CD4-positive, alpha-beta T cell (primary cell): ENCODE measurements at regions not wholly inside any gene's neighbourhood (a gene's known extent, or its start where the extent isn't known, plus 50 kb on each side); places are given as distances from the start of the nearest gene placed in this dataset.

Experiments
- ATAC-seq: fragments of 200-7000 bp; cut with Tn5 transposase; one replicate; pipeline ENCODE4 v1.10.0; 2022; ENCODE audit warnings: mild to moderate bottlenecking; ENCODE audit not compliant: poor library complexity
- CTCF ChIA-PET: fragments of 350-600 bp; sonication (Branson Sonifier 250); formaldehyde crosslinking; loops from one replicate; lab custom pipeline; 2021; ENCODE audit warnings: antibody characterized with exemption, inconsistent platforms; lab: Charles Lee
- POLR2A ChIA-PET: fragments of 350-600 bp; sonication (Branson Sonifier 250); formaldehyde crosslinking; loops from one replicate; lab custom pipeline; 2021; ENCODE audit warnings: antibody characterized with exemption, inconsistent platforms; lab: Charles Lee
- DNase-seq, 14 experiments: peaks; one replicate each; pipeline ENCODE4 v3.0.0-alpha.2; 2013 to 2020; ENCODE audit warnings: mixed read lengths in 2 of 14
- H3K27ac ChIP-seq, 2 donors: one replicate each; pipeline versions ENCODE4 v1.5.1 to v1.7.0; 2013; ENCODE audit warnings: low read length in 2 of 2, low read depth in 1 of 2, mild to moderate bottlenecking in 1 of 2
- H3K27me3 ChIP-seq, 2 experiments: 1 replicate in 1 of 2; 2 replicates in 1 of 2; pipeline versions ENCODE4 v1.6.1 to v1.7.0; 2013; ENCODE audit warnings: low read length in 2 of 2, control low read depth in 1 of 2, mild to moderate bottlenecking in 1 of 2, moderate library complexity in 1 of 2; ENCODE audit not compliant: insufficient read depth in 2 of 2, control insufficient read depth in 1 of 2
- H3K36me3 ChIP-seq: one replicate; pipeline ENCODE4 v1.6.1; 2013; ENCODE audit warnings: low read length, control low read depth; ENCODE audit not compliant: insufficient read depth
- H3K4me1 ChIP-seq: one replicate; pipeline ENCODE4 v1.6.1; 2013; ENCODE audit warnings: low read length, control low read depth; ENCODE audit not compliant: insufficient read depth
- H3K4me3 ChIP-seq: one replicate; pipeline ENCODE4 v1.5.1; 2013; ENCODE audit warnings: mild to moderate bottlenecking, low read length, moderate library complexity
- H3K9me3 ChIP-seq, 2 experiments: 1 replicate in 1 of 2; 2 replicates in 1 of 2; pipeline versions ENCODE4 v1.6.1 to v1.7.0; 2013; ENCODE audit warnings: low read length in 2 of 2, mild to moderate bottlenecking in 2 of 2, control low read depth in 1 of 2, moderate library complexity in 1 of 2; ENCODE audit not compliant: control insufficient read depth in 1 of 2, insufficient read depth in 1 of 2
- H3K27ac Mint-ChIP-seq: one replicate; pipeline ENCODE4 v1.8.0; 2020; ENCODE audit warnings: mixed read lengths
- H3K27me3 Mint-ChIP-seq: one replicate; pipeline ENCODE4 v1.8.0; 2021; ENCODE audit warnings: mixed read lengths
- H3K36me3 Mint-ChIP-seq: one replicate; pipeline ENCODE4 v1.8.0; 2021; ENCODE audit warnings: low read depth, mixed read lengths
- H3K4me1 Mint-ChIP-seq: one replicate; pipeline ENCODE4 v1.8.0; 2021; ENCODE audit warnings: low read depth, mixed read lengths
- H3K4me3 Mint-ChIP-seq: one replicate; pipeline ENCODE4 v1.8.0; 2020; ENCODE audit warnings: mild to moderate bottlenecking, mixed read lengths
- H3K9me3 Mint-ChIP-seq: one replicate; pipeline ENCODE4 v1.8.0; 2020; ENCODE audit warnings: mixed read lengths
- intact Hi-C, 2 experiments: fragments of 100-400 bp; cut with DNase I in 1 of 2; cut with micrococcal nuclease in 1 of 2; formaldehyde crosslinking; loops; one replicate each; pipeline versions ENCODE4 v1.15.1 to v1.9.0; 2023 to 2025; cut with DNase I, micrococcal nuclease
- TF ChIP-seq, protein P1 (sequence below): fragments of 200-600 bp; IDR thresholded peaks from one replicate; pipeline ENCODE4 v1.8.0; 2022; ENCODE audit warnings: antibody characterized with exemption, mild to moderate bottlenecking

DNA sequence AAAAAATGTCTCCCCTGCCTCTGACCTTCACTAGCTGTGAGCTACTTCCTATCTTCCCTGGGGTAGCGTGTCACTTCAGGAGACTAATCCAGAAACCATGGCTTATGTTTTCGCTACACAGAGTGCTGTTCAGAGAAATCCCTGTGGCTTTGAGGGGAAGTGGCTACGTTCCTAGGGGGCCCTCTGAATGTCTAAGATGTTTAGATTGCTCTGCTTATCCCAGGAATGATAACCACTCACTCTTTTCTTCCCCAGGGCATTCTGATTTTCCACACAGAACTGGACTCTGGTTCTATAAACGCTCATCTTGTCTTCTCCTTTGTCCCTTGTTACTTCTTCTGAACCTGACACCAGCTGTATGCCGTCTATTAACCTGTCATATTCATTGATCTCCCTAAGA, 572.5 kb downstream of the OLFM4 start:
- Mint-ChIP-seq H3K9me3 (peaks cover 18% of the 10 kb centered on the region), H3K27ac (no peak overlapping the region)
- no peak overlapping the region for H3K4me3 ChIP-seq

DNA sequence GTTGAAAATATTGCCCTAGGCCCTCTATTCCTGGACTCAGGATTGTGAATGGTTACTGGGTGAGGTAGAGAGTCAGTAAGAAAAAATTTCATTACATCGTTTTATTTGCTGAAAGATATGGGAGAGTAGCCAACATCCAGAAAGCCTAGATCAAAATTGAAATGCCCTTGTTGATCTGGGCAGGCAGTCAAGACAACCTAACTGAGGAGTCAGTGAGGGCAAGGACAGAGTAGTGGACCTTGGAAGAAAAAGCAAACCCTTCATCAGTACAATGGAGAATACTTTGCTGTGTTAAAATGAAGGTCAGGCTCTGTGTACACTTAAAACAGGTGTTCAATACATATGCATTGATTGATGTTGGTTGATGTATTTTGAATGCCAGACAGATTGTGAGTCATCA, 576.7 kb downstream of the OLFM4 start:
- H3K36me3 Mint-ChIP-seq = no peaks in the 10 kb centered on the region
- ChIA-PET POLR2A (no interaction called here), CTCF (no interaction called here)
- ATAC-seq = no peak
- no peak overlapping the region for H3K4me3 Mint-ChIP-seq
- no peaks in the 10 kb centered on the region for H3K27me3 Mint-ChIP-seq
- Histone ChIP-seq H3K9me3 (no peaks in the 10 kb centered on the region), H3K4me1 (no peaks in the 10 kb centered on the region), H3K4me3 (no peak overlapping the region), H3K27ac (no peak overlapping the region), H3K36me3 (no peaks in the 10 kb centered on the region), H3K27me3 (no peaks in the 10 kb centered on the region)
- TF ChIP-seq, protein P1, sequence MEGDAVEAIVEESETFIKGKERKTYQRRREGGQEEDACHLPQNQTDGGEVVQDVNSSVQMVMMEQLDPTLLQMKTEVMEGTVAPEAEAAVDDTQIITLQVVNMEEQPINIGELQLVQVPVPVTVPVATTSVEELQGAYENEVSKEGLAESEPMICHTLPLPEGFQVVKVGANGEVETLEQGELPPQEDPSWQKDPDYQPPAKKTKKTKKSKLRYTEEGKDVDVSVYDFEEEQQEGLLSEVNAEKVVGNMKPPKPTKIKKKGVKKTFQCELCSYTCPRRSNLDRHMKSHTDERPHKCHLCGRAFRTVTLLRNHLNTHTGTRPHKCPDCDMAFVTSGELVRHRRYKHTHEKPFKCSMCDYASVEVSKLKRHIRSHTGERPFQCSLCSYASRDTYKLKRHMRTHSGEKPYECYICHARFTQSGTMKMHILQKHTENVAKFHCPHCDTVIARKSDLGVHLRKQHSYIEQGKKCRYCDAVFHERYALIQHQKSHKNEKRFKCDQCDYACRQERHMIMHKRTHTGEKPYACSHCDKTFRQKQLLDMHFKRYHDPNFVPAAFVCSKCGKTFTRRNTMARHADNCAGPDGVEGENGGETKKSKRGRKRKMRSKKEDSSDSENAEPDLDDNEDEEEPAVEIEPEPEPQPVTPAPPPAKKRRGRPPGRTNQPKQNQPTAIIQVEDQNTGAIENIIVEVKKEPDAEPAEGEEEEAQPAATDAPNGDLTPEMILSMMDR = no peak
- H3K9me3 Mint-ChIP-seq = peaks cover 28% of the 10 kb centered on the region
- DNase-seq = no peak
- no peaks in the 10 kb centered on the region for H3K4me1 Mint-ChIP-seq
- intact Hi-C loops = no loop called here
- no peak overlapping the region for H3K27ac Mint-ChIP-seq

More for the DNA sequence above, 572.5 kb downstream of the OLFM4 start:
- POLR2A ChIA-PET = no interaction called here
- CTCF ChIA-PET = no interaction called here
- no peaks in the 10 kb centered on the region for H3K9me3 ChIP-seq
- no peaks in the 10 kb centered on the region for H3K27me3 ChIP-seq
- H3K27ac ChIP-seq = no peak overlapping the region
- H3K36me3 Mint-ChIP-seq = no peaks in the 10 kb centered on the region
- no peak for DNase-seq
- no peaks in the 10 kb centered on the region for H3K36me3 ChIP-seq
- H3K4me3 Mint-ChIP-seq = no peak overlapping the region
- H3K4me1 Mint-ChIP-seq = no peaks in the 10 kb centered on the region
- TF ChIP-seq, protein P1 = no peak
- intact Hi-C loops = no loop called here
- no peaks in the 10 kb centered on the region for H3K4me1 ChIP-seq
- ATAC-seq = no peak
- no peaks in the 10 kb centered on the region for H3K27me3 Mint-ChIP-seq

DNA sequence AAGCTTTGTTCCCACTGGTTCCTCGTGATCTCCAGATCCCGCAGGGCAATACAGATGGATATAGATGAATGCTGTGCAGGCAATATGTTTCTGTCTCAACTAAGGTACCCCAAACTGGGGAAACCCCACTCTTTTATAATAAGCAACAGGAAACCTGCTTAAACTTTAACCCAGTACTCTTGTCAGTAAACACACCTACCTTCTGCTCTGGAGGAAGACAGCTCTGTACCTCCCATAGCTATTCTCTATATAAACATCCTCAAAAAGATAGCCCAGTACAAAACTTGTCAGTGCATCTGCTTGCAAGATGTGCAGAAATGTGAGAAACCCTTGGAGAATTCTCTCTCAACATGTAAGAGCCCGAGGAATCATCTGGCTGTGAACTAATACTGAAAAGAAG, 583.6 kb downstream of the OLFM4 start:
- Mint-ChIP-seq H3K36me3 (no peaks in the 10 kb centered on the region), H3K27me3 (no peaks in the 10 kb centered on the region), H3K9me3 (peaks cover 6% of the 10 kb centered on the region), H3K4me3 (no peak overlapping the region), H3K4me1 (no peaks in the 10 kb centered on the region), H3K27ac (no peak overlapping the region)
- DNase-seq (no peak), ATAC-seq (no peak)
- Histone ChIP-seq H3K36me3 (no peaks in the 10 kb centered on the region), H3K4me1 (no peaks in the 10 kb centered on the region), H3K27ac (no peak overlapping the region), H3K27me3 (no peaks in the 10 kb centered on the region), H3K4me3 (no peak overlapping the region), H3K9me3 (peaks cover 0 to 5% of the 10 kb centered on the region in 2 experiments)
- intact Hi-C loops = no loop called here
- TF ChIP-seq, protein P1 = no peak
- ChIA-PET CTCF (no interaction called here), POLR2A (no interaction called here)
